ENCODE measurements at regions not wholly inside any gene's neighbourhood (a gene's known extent, or its start where the extent isn't known, plus 50 kb on each side); places are given as distances from the start of the nearest gene placed in this dataset.
"Not testable (repeated sequence)": the region's sequence is repeated elsewhere in the genome, so short reads cannot be mapped to it uniquely, and the experiment has no call there.

- H3K36me3 ChIP-seq, result no peaks in the 10 kb centered on the region
- no peak for DNase-seq
- ATAC-seq, result no peak
- H3K4me1 ChIP-seq, result no peaks in the 10 kb centered on the region
- H3K27me3 ChIP-seq, result no peaks in the 10 kb centered on the region
- TF ChIP-seq CTCF (IDR thresholded peaks at IDR 0.05), result no peak
- H3K4me3 ChIP-seq, result no peak overlapping the region
- intact Hi-C loops (cut with DNase I), result no loop called here
- H3K9me3 ChIP-seq, result peaks cover 0 to 2% (median 0%) of the 10 kb centered on the region in 11 donors
- WGBS, 2 donors, result 70 to 76% methylated on average over 5 of the region's 5 CpGs
- no peak overlapping the region for H3K27ac ChIP-seq
Observed at GRCh38 chr4:181896614-181897013, 346.6 kb upstream of the TENM3 start.

DNA sequence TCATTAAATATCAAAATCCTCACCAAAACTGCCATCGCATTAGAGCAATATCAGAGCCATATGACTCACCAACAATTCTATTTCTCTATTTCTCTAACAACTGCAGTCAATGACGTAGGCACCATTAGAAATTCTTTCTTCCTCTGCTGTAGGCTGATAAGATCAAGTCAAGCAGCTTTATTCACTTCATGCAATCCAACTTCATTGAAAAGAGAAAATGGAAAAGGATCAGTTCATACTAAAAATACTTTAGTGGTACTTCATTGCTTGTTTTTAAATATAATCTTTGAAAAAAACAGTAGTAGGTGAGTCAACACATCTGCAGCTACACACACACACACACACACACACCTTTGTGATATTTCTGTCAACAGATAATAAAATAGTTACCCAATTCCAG, 345.3 kb upstream of the TENM3 start:
- no peak for TF ChIP-seq CTCF (IDR thresholded peaks at IDR 0.05)

DNA sequence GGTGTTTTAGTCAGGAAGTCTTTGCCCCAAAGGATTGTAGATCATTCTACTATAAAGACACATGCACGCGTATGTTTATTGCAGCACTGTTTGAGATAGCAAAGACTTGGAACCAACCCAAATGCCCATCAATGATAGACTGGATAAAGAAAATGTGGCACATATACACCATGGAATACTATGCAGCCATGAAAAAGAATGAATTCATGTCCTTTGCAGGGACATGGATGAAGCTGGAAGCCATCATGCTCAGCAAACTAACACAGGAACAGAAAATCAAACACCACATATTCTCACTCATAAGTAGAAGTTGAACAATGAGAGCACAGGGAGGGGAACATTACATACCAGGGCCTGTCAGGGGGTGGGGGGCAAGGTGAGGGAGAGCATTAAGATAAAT, 340.8 kb upstream of the TENM3 start:
- peaks cover 0 to 18% (median 0%) of the 10 kb centered on the region in 11 donors for H3K9me3 ChIP-seq
- intact Hi-C loops (cut with DNase I); H3K4me1 ChIP-seq; H3K4me3 ChIP-seq; DNase-seq; H3K36me3 ChIP-seq; ATAC-seq; H3K27ac ChIP-seq; H3K27me3 ChIP-seq: not testable (repeated sequence)
- WGBS, 2 donors, result 98 to 100% methylated on average over 2 of the region's 2 CpGs

More for the DNA sequence above, 345.3 kb upstream of the TENM3 start:
- H3K36me3 ChIP-seq, result no peaks in the 10 kb centered on the region
- DNase-seq (no peak), ATAC-seq (no peak)
- H3K27ac ChIP-seq, result no peak overlapping the region
- WGBS, 2 donors, result 61 to 72% methylated on average over 2 of the region's 2 CpGs
- H3K4me1 ChIP-seq, result no peaks in the 10 kb centered on the region
- intact Hi-C loops (cut with DNase I), result no loop called here
- peaks cover 0 to 9% (median 0%) of the 10 kb centered on the region in 11 donors for H3K9me3 ChIP-seq
- no peaks in the 10 kb centered on the region for H3K27me3 ChIP-seq
- no peak overlapping the region for H3K4me3 ChIP-seq

- no peak overlapping the region for H3K27ac ChIP-seq
- TF ChIP-seq CTCF (IDR thresholded peaks at IDR 0.05), result no peak
- no peaks in the 10 kb centered on the region for H3K27me3 ChIP-seq
- no peak for DNase-seq
- no peak overlapping the region for H3K4me3 ChIP-seq
- intact Hi-C loops (cut with DNase I), result no loop called here
- 84 to 91% methylated on average over 4 of the region's 4 CpGs for WGBS, 2 donors
- no peaks in the 10 kb centered on the region for H3K4me1 ChIP-seq
- ATAC-seq, result no peak
- H3K36me3 ChIP-seq, result no peaks in the 10 kb centered on the region
- peaks cover 0 to 18% (median 0%) of the 10 kb centered on the region in 11 donors for H3K9me3 ChIP-seq
Observed at GRCh38 chr4:181905708-181906107, 337.5 kb upstream of the TENM3 start.

DNA sequence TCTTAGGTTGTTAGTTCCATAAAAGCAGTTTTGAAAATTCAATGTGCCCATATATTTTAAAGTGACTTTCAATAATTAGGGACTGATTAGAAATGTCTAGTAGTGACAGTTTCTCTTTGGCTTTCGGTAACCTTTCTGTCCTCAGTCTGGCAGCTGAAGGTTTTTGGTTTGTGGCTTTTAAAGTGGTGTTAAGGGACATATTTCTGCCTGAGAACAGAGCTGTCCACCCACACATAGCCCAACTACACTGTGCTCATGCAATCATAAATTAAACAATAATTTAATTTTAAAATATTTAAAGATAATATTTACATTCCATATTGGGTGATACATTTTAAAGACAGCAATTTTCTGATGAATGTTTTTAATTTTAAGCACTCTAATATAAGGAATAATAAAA, 335.0 kb upstream of the TENM3 start:
- Histone ChIP-seq H3K27me3 (no peaks in the 10 kb centered on the region), H3K27ac (no peak overlapping the region), H3K4me3 (no peak overlapping the region), H3K9me3 (peaks cover 0 to 14% (median 0%) of the 10 kb centered on the region in 11 donors), H3K4me1 (no peaks in the 10 kb centered on the region), H3K36me3 (no peaks in the 10 kb centered on the region)
- ATAC-seq (no peak), DNase-seq (no peak)
- no peak for TF ChIP-seq CTCF (IDR thresholded peaks at IDR 0.05)
- intact Hi-C loops (cut with DNase I), result no loop called here
- 59 to 74% methylated on average over 1 of the region's 1 CpG for WGBS, 2 donors
